ENCODE measurements at regions not wholly inside any gene's neighbourhood (a gene's known extent, or its start where the extent isn't known, plus 50 kb on each side); places are given as distances from the start of the nearest gene placed in this dataset.

- in situ Hi-C loops (cut with HindIII; ENCODE audit: low pct_ligation_motif_present, low sequenced_read_pairs) = no loop called here
- DNase-seq = no peak
- Histone ChIP-seq H3K27me3 (replicated peaks) (no peaks in the 10 kb centered on the region), H3K36me3 (replicated peaks) (no peaks in the 10 kb centered on the region), H3K4me3 (ENCODE audit: low read depth, low read length) (no peak overlapping the region), H3K27ac (no peak overlapping the region)
- TF ChIP-seq, protein P1, sequence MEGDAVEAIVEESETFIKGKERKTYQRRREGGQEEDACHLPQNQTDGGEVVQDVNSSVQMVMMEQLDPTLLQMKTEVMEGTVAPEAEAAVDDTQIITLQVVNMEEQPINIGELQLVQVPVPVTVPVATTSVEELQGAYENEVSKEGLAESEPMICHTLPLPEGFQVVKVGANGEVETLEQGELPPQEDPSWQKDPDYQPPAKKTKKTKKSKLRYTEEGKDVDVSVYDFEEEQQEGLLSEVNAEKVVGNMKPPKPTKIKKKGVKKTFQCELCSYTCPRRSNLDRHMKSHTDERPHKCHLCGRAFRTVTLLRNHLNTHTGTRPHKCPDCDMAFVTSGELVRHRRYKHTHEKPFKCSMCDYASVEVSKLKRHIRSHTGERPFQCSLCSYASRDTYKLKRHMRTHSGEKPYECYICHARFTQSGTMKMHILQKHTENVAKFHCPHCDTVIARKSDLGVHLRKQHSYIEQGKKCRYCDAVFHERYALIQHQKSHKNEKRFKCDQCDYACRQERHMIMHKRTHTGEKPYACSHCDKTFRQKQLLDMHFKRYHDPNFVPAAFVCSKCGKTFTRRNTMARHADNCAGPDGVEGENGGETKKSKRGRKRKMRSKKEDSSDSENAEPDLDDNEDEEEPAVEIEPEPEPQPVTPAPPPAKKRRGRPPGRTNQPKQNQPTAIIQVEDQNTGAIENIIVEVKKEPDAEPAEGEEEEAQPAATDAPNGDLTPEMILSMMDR (IDR thresholded peaks at IDR 0.05; ENCODE audit: low read depth, low read length, missing control alignments) = no peak
Measured at GRCh38 chr4:58368221-58368620, 1258.0 kb upstream of the IGFBP7 start.

- H3K27ac ChIP-seq = no peak overlapping the region
- in situ Hi-C loops (cut with HindIII; ENCODE audit: low pct_ligation_motif_present, low sequenced_read_pairs) = no loop called here
- DNase-seq = no peak
- H3K27me3 ChIP-seq (replicated peaks) = no peaks in the 10 kb centered on the region
- no peaks in the 10 kb centered on the region for H3K36me3 ChIP-seq (replicated peaks)
- TF ChIP-seq, protein P1 (IDR thresholded peaks at IDR 0.05; ENCODE audit: low read depth, low read length, missing control alignments) = no peak
- no peak overlapping the region for H3K4me3 ChIP-seq (ENCODE audit: low read depth, low read length)
Measured at GRCh38 chr4:58360354-58361133, 1250.4 kb upstream of the IGFBP7 start.

DNA sequence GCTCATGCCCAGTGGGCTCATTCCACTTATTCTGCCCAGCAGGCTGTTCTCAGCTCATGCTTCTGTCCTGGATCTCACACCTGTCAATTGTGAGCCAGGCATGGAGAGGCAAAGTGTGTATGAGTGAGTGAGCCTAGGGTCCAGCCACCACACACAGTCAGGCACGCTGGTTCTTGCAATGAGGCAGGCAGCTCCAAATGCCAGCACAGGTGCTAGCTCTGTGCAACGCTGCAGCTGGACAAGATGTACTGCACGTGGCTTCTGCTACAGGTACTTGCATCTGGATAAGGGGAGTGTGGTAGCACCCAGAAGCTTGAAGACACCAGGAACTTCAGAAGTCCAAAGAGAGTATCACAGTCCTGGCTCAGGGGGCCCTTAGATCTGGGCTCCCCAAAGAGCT is 1249.4 kb upstream of the IGFBP7 start:
- in situ Hi-C loops (cut with HindIII; ENCODE audit: low pct_ligation_motif_present, low sequenced_read_pairs) = no loop called here
- Histone ChIP-seq H3K36me3 (replicated peaks) (no peaks in the 10 kb centered on the region), H3K27ac (no peak overlapping the region), H3K4me3 (ENCODE audit: low read depth, low read length) (no peak overlapping the region), H3K27me3 (replicated peaks) (no peaks in the 10 kb centered on the region)
- DNase-seq = no peak
- TF ChIP-seq, protein P1 (IDR thresholded peaks at IDR 0.05; ENCODE audit: low read depth, low read length, missing control alignments) = no peak

DNA sequence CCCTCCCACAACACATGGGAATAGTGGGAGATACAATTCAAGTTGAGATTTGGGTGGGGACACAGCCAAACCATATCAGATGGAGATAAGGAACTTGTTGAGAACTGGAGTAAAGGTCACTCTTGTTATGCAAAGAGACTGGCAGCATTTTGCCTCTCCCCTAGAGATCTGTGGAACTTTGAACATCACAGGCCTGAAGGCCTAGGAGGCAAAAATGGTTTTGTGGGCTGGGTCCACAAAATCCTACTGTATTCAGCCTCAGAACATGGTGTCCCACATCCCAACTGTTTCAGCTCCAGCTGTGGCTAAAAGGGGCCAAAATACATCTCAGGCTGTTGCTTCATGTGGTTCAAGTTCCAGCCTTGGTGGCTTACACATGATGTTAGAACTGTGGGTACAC is 1247.8 kb upstream of the IGFBP7 start:
- no peak overlapping the region for H3K4me3 ChIP-seq (ENCODE audit: low read depth, low read length)
- H3K27ac ChIP-seq = no peak overlapping the region
- DNase-seq = no peak
- in situ Hi-C loops (cut with HindIII; ENCODE audit: low pct_ligation_motif_present, low sequenced_read_pairs) = no loop called here
- no peaks in the 10 kb centered on the region for H3K36me3 ChIP-seq (replicated peaks)
- TF ChIP-seq, protein P1 (IDR thresholded peaks at IDR 0.05; ENCODE audit: low read depth, low read length, missing control alignments) = no peak
- H3K27me3 ChIP-seq (replicated peaks) = no peaks in the 10 kb centered on the region

GRCh38 chr4:58325070-58325469 is 1214.9 kb upstream of the IGFBP7 start:
- H3K27me3 ChIP-seq (replicated peaks) = no peaks in the 10 kb centered on the region
- no peak overlapping the region for H3K27ac ChIP-seq
- no peak for DNase-seq
- no peak overlapping the region for H3K4me3 ChIP-seq (ENCODE audit: low read depth, low read length)
- TF ChIP-seq, protein P1 (IDR thresholded peaks at IDR 0.05; ENCODE audit: low read depth, low read length, missing control alignments) = no peak
- no peaks in the 10 kb centered on the region for H3K36me3 ChIP-seq (replicated peaks)
- in situ Hi-C loops (cut with HindIII; ENCODE audit: low pct_ligation_motif_present, low sequenced_read_pairs) = no loop called here

DNA sequence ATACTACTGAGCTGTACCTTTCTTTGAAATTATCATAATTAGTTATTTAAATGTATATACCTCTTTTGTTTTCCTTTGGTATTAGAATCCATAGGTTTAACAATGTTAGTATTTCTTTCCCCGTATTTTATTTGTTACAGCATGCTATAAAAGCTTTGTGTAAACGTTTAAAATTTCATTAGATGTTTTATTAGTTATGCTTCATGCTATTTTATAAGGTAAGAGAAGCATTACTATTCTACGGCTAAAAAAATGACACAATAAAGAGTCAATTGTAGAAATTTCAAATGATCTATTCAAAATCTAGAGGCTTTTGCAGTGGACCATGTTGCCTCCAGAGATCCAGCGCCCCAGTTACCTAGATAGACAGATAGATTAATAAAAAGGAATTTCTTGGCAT is 1203.3 kb upstream of the IGFBP7 start:
- Histone ChIP-seq H3K27ac (no peak overlapping the region), H3K27me3 (replicated peaks) (no peaks in the 10 kb centered on the region), H3K4me3 (ENCODE audit: low read depth, low read length) (no peak overlapping the region), H3K36me3 (replicated peaks) (no peaks in the 10 kb centered on the region)
- DNase-seq = no peak
- in situ Hi-C loops (cut with HindIII; ENCODE audit: low pct_ligation_motif_present, low sequenced_read_pairs) = no loop called here
- TF ChIP-seq, protein P1 (IDR thresholded peaks at IDR 0.05; ENCODE audit: low read depth, low read length, missing control alignments) = no peak

Measured in brain microvascular endothelial cell (primary cell).